Smooth muscle cell (in vitro differentiated cells): ENCODE measurements at regions not wholly inside any gene's neighbourhood (a gene's known extent, or its start where the extent isn't known, plus 50 kb on each side); places are given as distances from the start of the nearest gene placed in this dataset.
"Not testable (repeated sequence)": the region's sequence is repeated elsewhere in the genome, so short reads cannot be mapped to it uniquely, and the experiment has no call there.

Experiments
- DNase-seq: peaks from one replicate; lab custom pipeline; 2025; ENCODE audit not compliant: unreplicated experiment; lab: John Stamatoyannopoulos, UW
- H2AFZ ChIP-seq: fragments of 200-600 bp; sonication (generic); 2 replicates; pipeline ENCODE4 v1.6.0; 2016; ENCODE audit warnings: antibody characterized with exemption, low read depth, mild to moderate bottlenecking
- H3F3A ChIP-seq: fragments of 200-600 bp; sonication (generic); 2 replicates; pipeline ENCODE4 v1.6.0; 2017; ENCODE audit warnings: antibody characterized with exemption, low read depth
- H3K27ac ChIP-seq: fragments of 200-600 bp; sonication (generic); 2 replicates; pipeline ENCODE4 v1.5.1; 2016; ENCODE audit warnings: low read depth, mild to moderate bottlenecking
- H3K27me3 ChIP-seq: fragments of 200-600 bp; sonication (generic); 2 replicates; pipeline ENCODE4 v1.6.1; 2016; ENCODE audit warnings: low read depth, mild to moderate bottlenecking
- H3K36me3 ChIP-seq: fragments of 200-600 bp; sonication (generic); 2 replicates; pipeline ENCODE4 v1.5.1; 2016; ENCODE audit warnings: low read depth
- H3K4me1 ChIP-seq: fragments of 200-600 bp; sonication (generic); 2 replicates; pipeline ENCODE4 v1.5.1; 2016; ENCODE audit warnings: low read depth
- H3K4me2 ChIP-seq: fragments of 200-600 bp; sonication (generic); 2 replicates; pipeline ENCODE4 v1.6.0; 2016; ENCODE audit warnings: mild to moderate bottlenecking
- H3K4me3 ChIP-seq: fragments of 200-600 bp; sonication (generic); 2 replicates; pipeline ENCODE4 v1.5.1; 2016; ENCODE audit warnings: mild to moderate bottlenecking
- H3K79me2 ChIP-seq: fragments of 200-600 bp; sonication (generic); 2 replicates; pipeline ENCODE4 v1.6.0; 2016; ENCODE audit warnings: low read depth, mild to moderate bottlenecking
- H3K9ac ChIP-seq: fragments of 200-600 bp; sonication (generic); 2 replicates; pipeline ENCODE4 v1.6.0; 2016; ENCODE audit warnings: low read depth
- H3K9me3 ChIP-seq: fragments of 200-600 bp; sonication (generic); replicated peaks from 2 replicates; pipeline ENCODE4 v1.5.1; 2016; ENCODE audit warnings: low read depth
- H4K20me1 ChIP-seq: fragments of 200-600 bp; sonication (generic); 2 replicates; pipeline ENCODE4 v1.6.0; 2016; ENCODE audit warnings: low read depth
- CTCF ChIP-seq: fragments of 200-600 bp; sonication (generic); IDR thresholded peaks from 2 replicates; pipeline ENCODE4 v1.5.1; 2017; ENCODE audit warnings: borderline replicate concordance, mild to moderate bottlenecking, antibody characterized with exemption; ENCODE audit not compliant: insufficient read depth, poor library complexity, severe bottlenecking
- WGBS: methylation state at CpG from one replicate; pipeline ENCODE4 v1.1.7; 2016; ENCODE audit warnings: low lambda C conversion rate; 5-methylcytosine and 5-hydroxymethylcytosine counted together

GRCh38 chr1:74858136-74858535 lies 125.2 kb downstream of the TYW3 start:
- Histone ChIP-seq H3K4me1 (no peaks in the 10 kb centered on the region), H4K20me1 (no peaks in the 10 kb centered on the region), H3F3A (no peaks in the 10 kb centered on the region), H3K9me3 (no peaks in the 10 kb centered on the region), H3K9ac (no peak overlapping the region), H2AFZ (no peak overlapping the region), H3K4me2 (no peak overlapping the region), H3K79me2 (no peaks in the 10 kb centered on the region), H3K27ac (no peak overlapping the region), H3K27me3 (no peaks in the 10 kb centered on the region), H3K4me3 (no peak overlapping the region), H3K36me3 (no peaks in the 10 kb centered on the region)
- 89% methylated on average over 5 of the region's 5 CpGs for WGBS
- TF ChIP-seq CTCF: no peak
- DNase-seq: no peak

- 89% methylated on average over 1 of the region's 1 CpG for WGBS
- Histone ChIP-seq H3K4me3 (no peak overlapping the region), H3K79me2 (no peaks in the 10 kb centered on the region), H3K9ac (no peak overlapping the region), H4K20me1 (no peaks in the 10 kb centered on the region), H3F3A (no peaks in the 10 kb centered on the region), H3K27me3 (no peaks in the 10 kb centered on the region), H2AFZ (no peak overlapping the region), H3K9me3 (no peaks in the 10 kb centered on the region), H3K27ac (no peak overlapping the region), H3K36me3 (no peaks in the 10 kb centered on the region), H3K4me2 (no peak overlapping the region), H3K4me1 (no peaks in the 10 kb centered on the region)
- TF ChIP-seq CTCF: no peak
- DNase-seq: no peak
These were observed 128.9 kb downstream of the TYW3 start for GRCh38 chr1:74861867-74862266.

GRCh38 chr1:74869702-74870101 lies 136.8 kb downstream of the TYW3 start:
- no peaks in the 10 kb centered on the region for H3K79me2 ChIP-seq
- 62% methylated on average over 1 of the region's 1 CpG for WGBS
- H4K20me1 ChIP-seq: no peaks in the 10 kb centered on the region
- no peak overlapping the region for H3K4me2 ChIP-seq
- no peak for DNase-seq
- H3K27me3 ChIP-seq: no peaks in the 10 kb centered on the region
- no peaks in the 10 kb centered on the region for H3K4me1 ChIP-seq
- H3K4me3 ChIP-seq: no peak overlapping the region
- H3K27ac ChIP-seq: no peak overlapping the region
- TF ChIP-seq CTCF: no peak
- H3K9ac ChIP-seq: no peak overlapping the region
- no peaks in the 10 kb centered on the region for H3K9me3 ChIP-seq
- no peaks in the 10 kb centered on the region for H3F3A ChIP-seq
- no peaks in the 10 kb centered on the region for H3K36me3 ChIP-seq
- no peak overlapping the region for H2AFZ ChIP-seq

GRCh38 chr1:74877366-74877765 lies 144.4 kb downstream of the TYW3 start:
- H2AFZ ChIP-seq, H4K20me1 ChIP-seq, H3K9ac ChIP-seq, H3K27ac ChIP-seq, H3F3A ChIP-seq, DNase-seq, H3K36me3 ChIP-seq, H3K4me3 ChIP-seq, H3K79me2 ChIP-seq, H3K27me3 ChIP-seq, H3K4me2 ChIP-seq, H3K4me1 ChIP-seq, H3K9me3 ChIP-seq: not testable (repeated sequence)
- WGBS: 93% methylated on average over 14 of the region's 14 CpGs
